Epithelial cell of prostate (primary cell): ENCODE measurements at regions not wholly inside any gene's neighbourhood (a gene's known extent, or its start where the extent isn't known, plus 50 kb on each side); places are given as distances from the start of the nearest gene placed in this dataset.

Experiments used
- DNase-seq: peaks from one replicate; pipeline ENCODE4 v3.0.0-alpha.2; 2011; ENCODE audit warnings: low read depth, low spot score
- H3K27ac ChIP-seq: fragments of 450-650 bp; 2 replicates; pipeline ENCODE4 v1.5.1; 2017; ENCODE audit warnings: mild to moderate bottlenecking

DNA sequence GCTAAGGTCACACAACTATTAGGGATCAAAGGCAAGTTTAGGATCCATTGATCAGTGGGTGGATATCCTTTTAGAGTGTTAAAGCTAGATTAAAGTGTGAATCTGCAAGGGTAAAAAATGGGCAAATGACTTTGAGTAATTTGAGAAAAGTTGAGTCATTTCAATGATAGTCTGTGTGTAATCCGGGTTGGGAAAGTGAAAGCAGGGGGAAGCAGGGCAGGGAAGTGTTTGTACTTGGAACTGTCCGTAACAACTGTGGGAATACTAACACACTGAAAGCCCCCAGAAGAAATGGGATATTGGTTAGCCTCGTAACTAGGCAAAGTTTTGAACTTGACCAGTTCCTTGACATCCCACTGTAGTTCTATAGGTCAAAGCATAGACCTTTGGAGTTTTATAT lies 187.2 kb upstream of the SLITRK3 start:
- no peak for DNase-seq
- H3K27ac ChIP-seq, result no peak overlapping the region

- H3K27ac ChIP-seq, result no peak overlapping the region
- DNase-seq, result no peak
Observed at GRCh38 chr3:165382672-165383071, 186.5 kb upstream of the SLITRK3 start.

DNA sequence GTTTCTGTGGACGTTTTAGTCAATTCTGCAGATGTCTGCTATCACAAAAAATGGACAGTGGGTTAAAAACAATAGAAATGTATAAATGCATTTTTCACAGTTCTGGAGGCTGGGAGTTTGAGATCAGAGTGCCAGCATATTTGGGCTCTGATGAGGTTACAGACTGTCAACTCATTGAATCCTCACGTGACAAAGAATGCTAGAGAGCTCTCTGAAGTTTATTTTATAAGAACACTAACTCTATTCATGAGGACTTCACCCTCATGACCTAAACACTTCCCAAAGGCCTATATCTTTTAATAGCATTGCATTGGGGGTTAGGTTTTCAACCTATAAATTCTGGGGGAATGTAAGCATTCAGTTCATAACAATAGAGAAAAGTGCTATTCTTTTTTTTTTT lies 182.6 kb upstream of the SLITRK3 start:
- no peak for DNase-seq
- no peak overlapping the region for H3K27ac ChIP-seq

DNA sequence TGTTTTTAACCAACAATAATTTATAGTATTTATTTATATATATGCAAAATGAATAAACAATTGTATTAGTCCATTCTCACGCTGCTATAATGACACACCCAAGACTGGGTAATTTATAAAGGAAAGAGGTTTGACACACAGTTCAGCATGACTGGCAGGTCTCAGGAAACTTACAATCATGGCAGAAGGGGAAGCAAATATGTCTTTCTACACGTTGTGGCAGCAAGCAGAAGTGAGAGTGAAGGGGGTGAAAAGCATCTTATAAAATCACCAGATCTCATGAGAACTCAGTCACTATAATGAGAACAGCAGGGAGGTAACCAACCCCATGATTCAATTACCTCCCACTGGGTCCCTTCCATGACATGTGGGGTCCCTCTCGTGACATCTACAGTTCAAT lies 162.8 kb upstream of the SLITRK3 start:
- H3K27ac ChIP-seq, result no peak overlapping the region
- no peak for DNase-seq

- no peak overlapping the region for H3K27ac ChIP-seq
- no peak for DNase-seq
Observed at GRCh38 chr3:165355316-165355715, 159.1 kb upstream of the SLITRK3 start.

- no peak overlapping the region for H3K27ac ChIP-seq
- DNase-seq, result no peak
Observed at GRCh38 chr3:165347526-165347925, 151.3 kb upstream of the SLITRK3 start.

DNA sequence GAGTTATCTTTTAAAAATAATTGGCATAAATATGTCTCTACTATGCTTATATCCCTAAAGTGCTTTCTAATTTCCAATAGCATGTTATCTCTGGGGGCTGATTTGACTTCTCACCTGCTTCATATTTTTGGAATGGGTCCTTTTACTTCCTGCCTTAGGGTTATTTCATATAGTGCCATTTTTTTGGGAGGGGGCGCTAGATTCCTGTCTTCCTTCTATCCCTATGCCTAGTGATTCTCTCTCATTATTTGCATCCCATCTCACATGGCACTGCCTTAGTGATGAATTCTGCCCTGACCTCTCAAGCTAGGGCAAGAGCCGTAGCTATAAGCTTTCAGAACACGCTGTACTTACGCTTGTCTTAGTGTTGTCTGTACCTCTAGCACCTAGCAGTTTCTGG lies 150.3 kb upstream of the SLITRK3 start:
- H3K27ac ChIP-seq, result no peak overlapping the region
- no peak for DNase-seq

- no peak for DNase-seq
- no peak overlapping the region for H3K27ac ChIP-seq
Observed at GRCh38 chr3:165343185-165343584, 147.0 kb upstream of the SLITRK3 start.

- DNase-seq, result no peak
- H3K27ac ChIP-seq, result no peak overlapping the region
Observed at GRCh38 chr3:165339753-165340152, 143.6 kb upstream of the SLITRK3 start.

GRCh38 chr3:165336786-165337185 lies 140.6 kb upstream of the SLITRK3 start:
- no peak overlapping the region for H3K27ac ChIP-seq
- DNase-seq, result no peak
